GM23248 (cell line): ENCODE measurements at regions not wholly inside any gene's neighbourhood (a gene's known extent, or its start where the extent isn't known, plus 50 kb on each side); places are given as distances from the start of the nearest gene placed in this dataset.

Experiments used
- DNase-seq: peaks from one replicate; pipeline ENCODE4 v3.0.0-alpha.2; 2015
- H2AFZ ChIP-seq: fragments of 200-600 bp; sonication (generic); 2 replicates; pipeline ENCODE4 v1.6.1; 2016; ENCODE audit warnings: antibody characterized with exemption
- H3F3A ChIP-seq: fragments of 200-600 bp; sonication (generic); 2 replicates; pipeline ENCODE4 v1.6.1; 2016; ENCODE audit warnings: mild to moderate bottlenecking, antibody characterized with exemption, mixed run types; ENCODE audit not compliant: insufficient read depth
- H3K27ac ChIP-seq: fragments of 200-600 bp; sonication (generic); 2 replicates; pipeline ENCODE4 v1.5.1; 2016; ENCODE audit warnings: mild to moderate bottlenecking
- H3K27me3 ChIP-seq: fragments of 200-600 bp; sonication (generic); replicated peaks from 2 replicates; pipeline ENCODE4 v1.6.1; 2016; ENCODE audit warnings: mild to moderate bottlenecking; ENCODE audit not compliant: insufficient read depth
- H3K36me3 ChIP-seq: fragments of 200-600 bp; sonication (generic); 2 replicates; pipeline ENCODE4 v1.6.1; 2016; ENCODE audit warnings: low read depth, mild to moderate bottlenecking
- H3K4me1 ChIP-seq: fragments of 200-600 bp; sonication (generic); 2 replicates; pipeline ENCODE4 v1.6.1; 2016; ENCODE audit warnings: mild to moderate bottlenecking; ENCODE audit not compliant: insufficient read depth
- H3K4me2 ChIP-seq: fragments of 200-600 bp; sonication (generic); one replicate; pipeline ENCODE4 v1.6.1; 2016; ENCODE audit warnings: mild to moderate bottlenecking; ENCODE audit not compliant: unreplicated experiment
- H3K4me3 ChIP-seq: fragments of 200-600 bp; sonication (generic); 2 replicates; pipeline ENCODE4 v1.5.1; 2016; ENCODE audit warnings: mild to moderate bottlenecking
- H3K79me2 ChIP-seq: fragments of 200-600 bp; sonication (generic); 2 replicates; pipeline ENCODE4 v1.6.1; 2016; ENCODE audit warnings: mild to moderate bottlenecking; ENCODE audit not compliant: insufficient read depth
- H3K9ac ChIP-seq: fragments of 200-600 bp; sonication (generic); 2 replicates; pipeline ENCODE4 v1.6.1; 2016; ENCODE audit warnings: mild to moderate bottlenecking
- H3K9me2 ChIP-seq: fragments of 200-600 bp; sonication (generic); 2 replicates; pipeline ENCODE4 v1.6.1; 2016; ENCODE audit warnings: mixed run types, mild to moderate bottlenecking, moderate library complexity; ENCODE audit not compliant: insufficient read depth
- H3K9me3 ChIP-seq: fragments of 200-600 bp; sonication (generic); one replicate; pipeline ENCODE4 v1.6.1; 2017; ENCODE audit warnings: low read depth
- H4K20me1 ChIP-seq: fragments of 200-600 bp; sonication (generic); 2 replicates; pipeline ENCODE4 v1.6.0; 2016; ENCODE audit not compliant: insufficient read depth
- EZH2 ChIP-seq: fragments of 200-600 bp; sonication (generic); IDR thresholded peaks from 2 replicates; pipeline ENCODE4 v1.6.1; 2018; ENCODE audit warnings: antibody characterized with exemption, mild to moderate bottlenecking; ENCODE audit not compliant: insufficient read depth, poor library complexity, severe bottlenecking
- EZH2phosphoT487 ChIP-seq: fragments of 200-600 bp; sonication (generic); IDR thresholded peaks from 2 replicates; pipeline ENCODE4 v1.6.1; 2018; ENCODE audit warnings: antibody characterized with exemption, moderate library complexity, mild to moderate bottlenecking, low read depth; ENCODE audit not compliant: insufficient read depth
- WGBS, 2 experiments: methylation state at CpG; one replicate each; pipeline ENCODE4 v1.1.6; 2015 to 2017; ENCODE audit warnings: low lambda C conversion rate in 2 of 2, low coverage in 1 of 2; ENCODE audit errors: missing lambda C conversion rate in 2 of 2; 5-methylcytosine and 5-hydroxymethylcytosine counted together
- in situ Hi-C: fragments of 300-500 bp; cut with MboI; formaldehyde crosslinking; loops from 2 replicates; pipeline ENCODE4 v1.15.0; 2020

GRCh38 chr10:78290131-78290750, 256.6 kb downstream of the RPS24 start:
- Histone ChIP-seq H3K4me2 (no peak overlapping the region), H3K36me3 (no peaks in the 10 kb centered on the region), H3K9ac (no peak overlapping the region), H2AFZ (no peak overlapping the region), H3K79me2 (no peaks in the 10 kb centered on the region), H3F3A (no peaks in the 10 kb centered on the region), H3K9me3 (no peaks in the 10 kb centered on the region), H3K9me2 (no peaks in the 10 kb centered on the region), H3K27ac (no peak overlapping the region), H3K4me1 (no peaks in the 10 kb centered on the region), H3K27me3 (no peaks in the 10 kb centered on the region), H4K20me1 (no peaks in the 10 kb centered on the region), H3K4me3 (no peak overlapping the region)
- DNase-seq, result peak; percentile 29
- TF ChIP-seq EZH2phosphoT487 (no peak), EZH2 (no peak)
- 74 to 79% methylated on average over 11 of the region's 11 CpGs for WGBS, 2 experiments
- in situ Hi-C loops, result no loop called here

DNA sequence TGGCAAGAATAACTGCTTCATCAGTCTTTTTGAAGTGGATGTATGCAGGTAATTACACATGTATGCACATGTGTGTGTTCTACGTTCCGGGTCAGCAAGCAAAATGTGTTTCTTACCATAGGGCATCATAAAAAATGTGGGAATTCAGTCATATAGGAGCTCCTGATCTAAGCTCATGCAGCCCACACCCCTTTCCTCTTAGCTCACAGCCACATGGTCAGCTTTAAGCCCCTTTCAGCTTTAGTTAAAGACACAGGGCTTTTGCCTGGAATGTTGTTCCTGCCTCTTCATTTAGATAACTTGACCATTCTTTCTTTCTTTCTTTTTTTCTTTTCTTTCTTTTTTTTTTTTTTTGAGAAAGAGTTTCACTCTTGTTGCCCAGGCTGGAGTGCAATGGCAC, 258.1 kb downstream of the RPS24 start:
- H3K27me3 ChIP-seq, result no peaks in the 10 kb centered on the region
- no peak overlapping the region for H3K9ac ChIP-seq
- H3F3A ChIP-seq, result no peaks in the 10 kb centered on the region
- H2AFZ ChIP-seq, result no peak overlapping the region
- DNase-seq, result no peak
- in situ Hi-C loops, result no loop called here
- no peak overlapping the region for H3K27ac ChIP-seq
- H3K4me3 ChIP-seq, result no peak overlapping the region
- H3K9me3 ChIP-seq, result no peaks in the 10 kb centered on the region
- no peak overlapping the region for H3K4me2 ChIP-seq
- H3K79me2 ChIP-seq, result no peaks in the 10 kb centered on the region
- no peaks in the 10 kb centered on the region for H4K20me1 ChIP-seq
- no peaks in the 10 kb centered on the region for H3K36me3 ChIP-seq
- TF ChIP-seq EZH2, result no peak
- TF ChIP-seq EZH2phosphoT487, result no peak
- H3K4me1 ChIP-seq, result no peaks in the 10 kb centered on the region
- WGBS, 2 experiments, result 94 to 96% methylated on average over 2 of the region's 2 CpGs
- H3K9me2 ChIP-seq, result no peaks in the 10 kb centered on the region

- H3K4me2 ChIP-seq, result no peak overlapping the region
- TF ChIP-seq EZH2 (no peak), EZH2phosphoT487 (no peak)
- 94% methylated on average over 10 of the region's 10 CpGs for WGBS, 2 experiments
These were observed 258.8 kb downstream of the RPS24 start for GRCh38 chr10:78292250-78292981.

DNA sequence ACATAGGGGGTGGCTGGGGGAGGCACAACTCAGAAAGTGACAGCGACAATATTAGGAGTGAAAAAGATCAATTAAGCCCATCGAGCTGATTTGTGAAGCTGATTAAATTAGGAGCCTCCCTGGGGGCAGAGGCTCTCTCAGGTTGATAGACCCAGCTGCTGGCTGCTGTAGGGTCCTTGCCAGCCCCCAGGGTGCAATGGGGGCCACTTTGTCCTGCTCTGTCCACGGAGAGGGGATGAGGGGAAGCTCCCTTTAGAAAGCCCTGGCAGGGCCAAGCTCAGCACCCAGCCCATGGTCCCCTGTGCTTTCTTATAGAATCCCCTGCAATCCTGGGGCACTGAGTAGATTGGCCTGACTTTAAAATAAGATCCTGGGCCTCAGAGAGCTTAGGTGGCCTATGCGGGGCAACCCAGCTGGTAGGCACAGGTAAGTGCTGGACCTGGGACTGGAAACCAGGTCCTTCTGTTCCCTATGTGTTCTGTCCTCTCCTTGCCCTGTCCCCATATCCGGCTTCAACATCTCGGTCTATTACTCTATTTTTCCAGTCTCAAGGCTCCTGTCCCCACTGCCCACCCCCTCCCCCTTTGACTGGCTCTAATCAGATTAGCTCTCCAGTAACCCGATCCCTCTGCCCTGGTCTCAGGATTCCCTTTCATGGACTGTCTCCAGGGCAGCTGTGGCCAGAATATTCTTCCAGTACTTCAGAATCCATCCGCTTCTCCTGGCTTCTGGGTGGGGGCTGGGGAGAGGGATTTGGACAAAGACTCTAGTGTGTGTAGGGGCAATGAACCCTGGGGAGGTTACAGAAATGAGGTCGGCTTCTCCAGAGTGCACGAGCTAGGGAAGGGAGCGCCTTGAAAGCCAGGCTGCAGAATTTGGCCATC, 259.6 kb downstream of the RPS24 start:
- in situ Hi-C loops, result no loop called here
- Histone ChIP-seq H3K9me2 (no peaks in the 10 kb centered on the region), H3K27me3 (no peaks in the 10 kb centered on the region), H3K9ac (no peak overlapping the region), H3K79me2 (no peaks in the 10 kb centered on the region), H3K4me3 (no peak overlapping the region), H2AFZ (no peak overlapping the region), H3F3A (no peaks in the 10 kb centered on the region), H3K4me1 (no peaks in the 10 kb centered on the region), H4K20me1 (no peaks in the 10 kb centered on the region), H3K27ac (no peak overlapping the region), H3K9me3 (no peaks in the 10 kb centered on the region), H3K36me3 (no peaks in the 10 kb centered on the region), H3K4me2 (no peak overlapping the region)
- DNase-seq, result no peak
- no peak for TF ChIP-seq EZH2phosphoT487
- no peak for TF ChIP-seq EZH2
- 87 to 94% methylated on average over 11 of the region's 11 CpGs for WGBS, 2 experiments

More at GRCh38 chr10:78292250-78292981, 258.8 kb downstream of the RPS24 start:
- H4K20me1 ChIP-seq, result no peaks in the 10 kb centered on the region
- H3K79me2 ChIP-seq, result no peaks in the 10 kb centered on the region
- in situ Hi-C loops, result no loop called here
- H3K9me3 ChIP-seq, result no peaks in the 10 kb centered on the region
- no peaks in the 10 kb centered on the region for H3K4me1 ChIP-seq
- DNase-seq, result no peak
- no peaks in the 10 kb centered on the region for H3K9me2 ChIP-seq
- no peaks in the 10 kb centered on the region for H3F3A ChIP-seq
- no peaks in the 10 kb centered on the region for H3K36me3 ChIP-seq
- no peak overlapping the region for H3K27ac ChIP-seq
- no peak overlapping the region for H3K9ac ChIP-seq
- H2AFZ ChIP-seq, result no peak overlapping the region
- H3K4me3 ChIP-seq, result no peak overlapping the region
- H3K27me3 ChIP-seq, result no peaks in the 10 kb centered on the region
